Astrocyte of the spinal cord (primary cell): ENCODE measurements at regions not wholly inside any gene's neighbourhood (a gene's known extent, or its start where the extent isn't known, plus 50 kb on each side); places are given as distances from the start of the nearest gene placed in this dataset.

Experiments
- DNase-seq: peaks from one replicate; pipeline ENCODE4 v3.0.0; 2011; ENCODE audit warnings: low read depth, low spot score
- H3K4me3 ChIP-seq: 2 replicates; pipeline ENCODE4 v1.5.1; 2011; ENCODE audit warnings: low read depth, mild to moderate bottlenecking, low read length, moderate library complexity
- in situ Hi-C: cut with HindIII; loops from 2 replicates; pipeline ENCODE4 v1.10.0; 2017; ENCODE audit warnings: low sequenced_read_pairs
- TF ChIP-seq, protein P1 (sequence below): IDR thresholded peaks from 2 replicates; pipeline ENCODE4 v1.5.1; 2012; ENCODE audit warnings: low read depth, mild to moderate bottlenecking, low read length, inconsistent platforms

DNA sequence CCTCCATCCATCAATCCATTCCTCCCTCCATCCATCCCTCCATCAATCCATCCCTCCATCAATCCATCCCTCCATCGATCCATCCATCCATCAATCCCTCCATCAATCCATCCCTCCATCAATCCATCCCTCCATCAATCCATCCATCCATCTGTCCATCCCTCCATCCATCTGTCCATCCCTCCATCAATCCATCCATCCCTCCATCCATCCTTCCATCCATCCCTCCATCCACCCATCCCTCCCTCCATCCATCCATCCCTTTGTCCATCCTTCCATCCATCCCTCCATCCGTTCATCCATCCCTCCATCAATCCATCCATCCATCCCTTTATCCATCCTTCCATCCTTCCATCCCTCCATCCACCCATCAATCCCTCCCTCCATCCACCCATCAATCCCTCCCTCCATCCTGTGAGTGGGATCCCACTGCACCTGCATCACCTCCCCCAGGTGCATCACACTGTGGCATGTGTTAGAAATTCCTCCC is 338.1 kb upstream of the SFSWAP start:
- no peak for DNase-seq
- TF ChIP-seq, protein P1, sequence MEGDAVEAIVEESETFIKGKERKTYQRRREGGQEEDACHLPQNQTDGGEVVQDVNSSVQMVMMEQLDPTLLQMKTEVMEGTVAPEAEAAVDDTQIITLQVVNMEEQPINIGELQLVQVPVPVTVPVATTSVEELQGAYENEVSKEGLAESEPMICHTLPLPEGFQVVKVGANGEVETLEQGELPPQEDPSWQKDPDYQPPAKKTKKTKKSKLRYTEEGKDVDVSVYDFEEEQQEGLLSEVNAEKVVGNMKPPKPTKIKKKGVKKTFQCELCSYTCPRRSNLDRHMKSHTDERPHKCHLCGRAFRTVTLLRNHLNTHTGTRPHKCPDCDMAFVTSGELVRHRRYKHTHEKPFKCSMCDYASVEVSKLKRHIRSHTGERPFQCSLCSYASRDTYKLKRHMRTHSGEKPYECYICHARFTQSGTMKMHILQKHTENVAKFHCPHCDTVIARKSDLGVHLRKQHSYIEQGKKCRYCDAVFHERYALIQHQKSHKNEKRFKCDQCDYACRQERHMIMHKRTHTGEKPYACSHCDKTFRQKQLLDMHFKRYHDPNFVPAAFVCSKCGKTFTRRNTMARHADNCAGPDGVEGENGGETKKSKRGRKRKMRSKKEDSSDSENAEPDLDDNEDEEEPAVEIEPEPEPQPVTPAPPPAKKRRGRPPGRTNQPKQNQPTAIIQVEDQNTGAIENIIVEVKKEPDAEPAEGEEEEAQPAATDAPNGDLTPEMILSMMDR: no peak
- no peak overlapping the region for H3K4me3 ChIP-seq
- in situ Hi-C loops: no loop called here

DNA sequence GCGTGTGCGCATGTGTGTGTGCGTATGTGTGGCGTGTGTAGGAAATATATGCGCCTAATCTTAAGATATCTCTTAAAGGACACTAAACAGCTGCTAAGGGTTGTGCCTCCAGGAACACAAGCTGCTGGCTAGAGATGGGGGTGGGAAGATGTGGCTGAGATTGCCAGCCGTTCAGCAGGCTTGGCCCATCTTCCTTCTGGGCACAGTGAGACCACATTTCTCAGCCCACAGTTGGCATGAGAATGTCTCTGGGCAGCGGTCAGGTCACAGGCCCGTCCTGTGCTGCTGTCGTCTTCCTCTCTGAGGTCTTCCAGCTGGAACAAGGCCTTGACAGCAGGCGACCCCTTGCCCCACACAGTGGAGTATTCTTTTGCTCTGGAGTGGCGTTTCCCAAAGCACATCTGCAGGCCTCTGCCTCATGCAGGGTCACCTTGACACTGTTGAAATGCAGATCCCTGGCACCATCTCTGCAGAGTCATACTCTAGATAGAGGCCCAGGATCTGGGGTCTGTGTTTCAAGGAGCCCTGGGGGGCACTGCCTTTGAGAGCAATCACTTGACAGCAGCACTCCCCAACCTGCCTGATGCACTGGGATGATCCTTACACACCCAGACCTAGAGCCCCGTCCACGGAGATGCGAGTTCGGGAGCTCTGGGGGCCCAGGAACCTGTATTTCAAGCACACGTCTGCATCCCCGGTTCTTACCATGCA is 335.5 kb upstream of the SFSWAP start:
- TF ChIP-seq, protein P1: no peak
- no peak for DNase-seq
- H3K4me3 ChIP-seq: no peak overlapping the region
- in situ Hi-C loops: no loop called here

DNA sequence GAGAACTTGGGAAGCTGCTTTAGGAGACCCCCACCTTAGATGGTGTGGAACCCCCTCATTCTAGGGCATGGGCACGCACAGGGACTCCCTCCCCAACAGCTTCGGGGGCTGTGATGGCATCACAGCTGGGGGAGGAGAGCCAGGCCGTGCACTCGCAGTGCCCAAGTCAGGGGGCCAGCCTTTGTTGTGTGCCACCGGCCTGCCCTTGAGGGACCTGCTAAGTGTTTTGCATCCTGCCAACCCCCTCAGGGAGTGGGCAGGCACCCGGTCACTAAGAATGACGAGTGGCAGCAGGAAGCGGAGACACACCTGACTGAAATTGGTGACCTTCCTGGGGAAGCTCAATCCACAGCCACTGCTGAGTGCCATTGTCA is 334.9 kb upstream of the SFSWAP start:
- DNase-seq: no peak
- TF ChIP-seq, protein P1: no peak
- in situ Hi-C loops: no loop called here
- H3K4me3 ChIP-seq: no peak overlapping the region

DNA sequence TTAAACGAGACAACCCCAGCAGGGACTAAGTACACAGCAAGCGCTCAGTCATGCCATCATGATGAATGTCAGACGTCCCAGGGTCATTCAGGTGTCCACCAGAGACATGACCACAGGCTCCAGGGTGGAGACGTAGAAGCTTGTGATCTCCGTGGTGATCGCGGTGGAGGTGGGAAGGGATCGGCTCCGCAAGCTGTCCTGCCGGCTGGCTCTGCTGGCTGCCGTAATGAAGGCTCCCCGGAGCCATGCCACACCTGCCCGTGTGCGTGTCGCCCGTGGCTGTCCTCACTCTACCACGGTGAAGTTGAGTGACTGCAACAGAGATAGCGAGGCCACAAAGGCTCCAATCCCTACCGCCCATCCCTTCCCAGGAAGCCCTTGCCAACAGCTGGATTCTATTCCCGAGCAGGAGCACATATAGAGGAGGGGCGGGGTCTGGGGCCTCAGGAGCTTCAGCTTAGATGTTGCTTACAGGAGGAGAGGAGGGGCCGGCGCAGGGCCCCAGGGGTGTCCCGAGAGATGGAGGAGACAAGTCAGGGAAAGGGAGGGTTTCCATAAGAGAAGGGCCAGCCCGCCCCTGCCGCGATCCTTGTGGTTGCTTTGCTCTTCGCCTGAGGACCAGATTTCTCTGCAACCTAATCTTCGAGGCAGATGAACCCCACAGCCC is 332.6 kb upstream of the SFSWAP start:
- no peak for DNase-seq
- no peak overlapping the region for H3K4me3 ChIP-seq
- in situ Hi-C loops: no loop called here
- TF ChIP-seq, protein P1: no peak

DNA sequence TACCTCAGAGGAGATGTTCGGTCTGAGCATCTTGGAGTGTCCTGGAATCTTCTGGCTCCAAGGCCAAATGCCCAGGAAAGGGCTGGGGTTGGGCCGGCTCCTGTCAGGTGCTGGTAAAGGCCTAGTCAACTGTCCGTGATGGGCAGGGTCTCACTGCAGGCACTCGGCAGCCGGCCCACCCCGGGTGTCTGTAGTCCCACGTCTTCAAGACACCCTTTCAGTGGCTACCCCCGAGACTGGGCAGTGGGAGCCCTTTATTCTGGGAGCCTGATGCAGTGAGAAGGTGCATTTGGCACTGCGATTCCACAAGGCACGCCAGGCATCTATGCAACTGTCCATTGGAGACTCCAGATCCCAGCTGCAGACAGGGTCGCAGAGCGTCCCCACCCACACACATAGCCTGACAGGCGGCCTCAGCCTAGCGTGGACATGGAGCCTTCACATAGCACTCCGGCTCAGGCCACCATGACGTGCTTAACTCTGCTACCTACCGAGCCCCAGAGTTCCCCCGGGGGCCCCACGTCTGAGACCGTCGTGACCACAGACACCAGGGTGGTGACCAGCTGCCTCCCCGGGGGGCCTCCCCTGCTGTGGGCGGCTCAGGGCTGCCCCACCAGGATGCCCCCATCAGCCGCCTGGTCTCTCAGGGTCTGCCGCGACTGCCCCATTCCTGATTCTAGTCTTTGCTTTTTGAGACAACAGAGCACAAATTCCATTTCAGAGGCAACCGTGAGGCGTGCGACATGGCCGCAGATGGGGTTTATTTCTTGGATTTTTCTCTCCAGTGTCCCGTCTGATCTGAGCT is 331.8 kb upstream of the SFSWAP start:
- TF ChIP-seq, protein P1: no peak
- no peak for DNase-seq
- in situ Hi-C loops: no loop called here
- H3K4me3 ChIP-seq: no peak overlapping the region

DNA sequence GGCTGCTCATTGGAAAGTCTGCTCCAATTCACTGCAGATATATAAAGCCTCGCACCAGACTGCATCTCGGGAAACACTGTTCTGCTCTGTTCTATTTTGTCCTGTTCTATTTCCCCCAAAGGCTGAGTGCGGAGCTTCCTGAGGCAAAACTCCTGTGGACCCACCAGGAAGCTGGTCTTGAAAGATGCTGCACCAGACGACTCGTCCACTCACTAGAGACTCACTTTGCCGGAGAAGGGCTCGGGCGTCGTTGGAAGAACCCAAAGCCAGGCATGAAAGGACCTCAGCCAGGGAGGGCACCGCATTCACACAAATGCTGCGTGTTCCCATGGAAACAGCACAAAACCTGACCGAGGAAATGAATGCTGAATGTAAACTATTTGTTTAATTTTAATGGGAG is 331.2 kb upstream of the SFSWAP start:
- in situ Hi-C loops: no loop called here
- TF ChIP-seq, protein P1: no peak
- DNase-seq: no peak
- H3K4me3 ChIP-seq: no peak overlapping the region
